IMR-90 (cell line): ENCODE measurements at regions not wholly inside any gene's neighbourhood (a gene's known extent, or its start where the extent isn't known, plus 50 kb on each side); places are given as distances from the start of the nearest gene placed in this dataset.

Source experiments
- BHLHE40 ChIP-seq: fragments of 150-350 bp; IDR thresholded peaks from 2 replicates; pipeline ENCODE4 v1.6.1; 2016; ENCODE audit warnings: mild to moderate bottlenecking, low read depth, low read length
- CTCF ChIP-seq: conservative IDR thresholded peaks from 2 replicates; pipeline ENCODE4 v1.5.1; 2012; ENCODE audit warnings: mild to moderate bottlenecking, low read depth, low read length, improper control_type of control experiment
- MAFK ChIP-seq: IDR thresholded peaks from 2 replicates; pipeline ENCODE4 v1.6.1; 2012; ENCODE audit warnings: low read depth, low read length, improper control_type of control experiment
- POLR2A ChIP-seq: IDR thresholded peaks from 2 replicates; pipeline ENCODE4 v1.6.1; 2012; ENCODE audit warnings: mild to moderate bottlenecking, low read depth, low read length
- RAD21 ChIP-seq: IDR thresholded peaks from 2 replicates; pipeline ENCODE4 v1.6.1; 2012; ENCODE audit warnings: low read length, improper control_type of control experiment
- RCOR1 ChIP-seq: IDR thresholded peaks from 2 replicates; pipeline ENCODE4 v1.6.1; 2012; ENCODE audit warnings: mild to moderate bottlenecking, low read length, improper control_type of control experiment; ENCODE audit not compliant: insufficient replicate concordance
- RFX5 ChIP-seq: IDR thresholded peaks from 2 replicates; pipeline ENCODE4 v1.8.0; 2012; ENCODE audit warnings: low read depth, mild to moderate bottlenecking, low read length, moderate library complexity
- USF2 ChIP-seq: fragments of 150-350 bp; IDR thresholded peaks from 2 replicates; pipeline ENCODE4 v1.6.1; 2017; ENCODE audit warnings: mild to moderate bottlenecking, antibody characterized with exemption, low read length, low read depth
- TF ChIP-seq, protein P1 (sequence below): fragments of 150-350 bp; IDR thresholded peaks from 2 replicates; pipeline ENCODE4 v1.6.1; 2016; ENCODE audit warnings: low read depth, mild to moderate bottlenecking, low read length, moderate library complexity, borderline replicate concordance

DNA sequence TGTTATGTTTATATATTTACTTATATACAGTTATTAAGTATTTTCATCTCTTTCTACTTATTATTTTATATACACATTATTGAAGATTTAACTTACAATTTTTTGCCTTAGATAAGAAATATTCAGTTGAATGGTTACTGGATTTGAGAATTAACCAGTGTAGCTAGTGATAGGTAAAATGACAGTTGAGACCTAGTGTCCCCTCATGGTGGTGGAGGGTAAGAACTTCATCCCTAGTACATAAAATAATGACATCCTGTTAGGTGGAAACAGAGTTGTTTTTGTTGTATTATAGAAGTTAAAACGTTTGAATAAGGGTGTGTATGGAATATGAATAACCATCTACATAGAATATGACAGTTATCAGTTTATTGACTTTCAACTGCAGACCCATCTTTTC is 1152.4 kb upstream of the ALCAM start:
- TF ChIP-seq CTCF (no peak), BHLHE40 (no peak), RAD21 (no peak), USF2 (no peak), POLR2A (no peak), RFX5 (no peak), MAFK (no peak), RCOR1 (no peak)
- TF ChIP-seq, protein P1, sequence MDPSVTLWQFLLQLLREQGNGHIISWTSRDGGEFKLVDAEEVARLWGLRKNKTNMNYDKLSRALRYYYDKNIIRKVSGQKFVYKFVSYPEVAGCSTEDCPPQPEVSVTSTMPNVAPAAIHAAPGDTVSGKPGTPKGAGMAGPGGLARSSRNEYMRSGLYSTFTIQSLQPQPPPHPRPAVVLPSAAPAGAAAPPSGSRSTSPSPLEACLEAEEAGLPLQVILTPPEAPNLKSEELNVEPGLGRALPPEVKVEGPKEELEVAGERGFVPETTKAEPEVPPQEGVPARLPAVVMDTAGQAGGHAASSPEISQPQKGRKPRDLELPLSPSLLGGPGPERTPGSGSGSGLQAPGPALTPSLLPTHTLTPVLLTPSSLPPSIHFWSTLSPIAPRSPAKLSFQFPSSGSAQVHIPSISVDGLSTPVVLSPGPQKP: no peak
